ENCODE measurements at regions not wholly inside any gene's neighbourhood (a gene's known extent, or its start where the extent isn't known, plus 50 kb on each side); places are given as distances from the start of the nearest gene placed in this dataset.

- Histone ChIP-seq H3K4me3 (no peak overlapping the region), H3K9me3 (no peaks in the 10 kb centered on the region), H3K36me3 (ENCODE audit: low read depth, missing control alignments) (no peaks in the 10 kb centered on the region), H3K4me1 (no peaks in the 10 kb centered on the region), H3K27me3 (no peaks in the 10 kb centered on the region), H3K27ac (no peak overlapping the region)
- TF ChIP-seq POLR2A (IDR thresholded peaks at IDR 0.05) (no peak), CTCF (IDR thresholded peaks at IDR 0.05) (no peak)
- intact Hi-C loops (cut with DNase I; ENCODE audit: low total_unique reads): no loop called here
- no peak for DNase-seq
- WGBS, 2 donors: 70 to 93% methylated on average over 1 of the region's 1 CpG
These were observed 85.2 kb upstream of the NPVF start for GRCh38 chr7:25313526-25313925.

DNA sequence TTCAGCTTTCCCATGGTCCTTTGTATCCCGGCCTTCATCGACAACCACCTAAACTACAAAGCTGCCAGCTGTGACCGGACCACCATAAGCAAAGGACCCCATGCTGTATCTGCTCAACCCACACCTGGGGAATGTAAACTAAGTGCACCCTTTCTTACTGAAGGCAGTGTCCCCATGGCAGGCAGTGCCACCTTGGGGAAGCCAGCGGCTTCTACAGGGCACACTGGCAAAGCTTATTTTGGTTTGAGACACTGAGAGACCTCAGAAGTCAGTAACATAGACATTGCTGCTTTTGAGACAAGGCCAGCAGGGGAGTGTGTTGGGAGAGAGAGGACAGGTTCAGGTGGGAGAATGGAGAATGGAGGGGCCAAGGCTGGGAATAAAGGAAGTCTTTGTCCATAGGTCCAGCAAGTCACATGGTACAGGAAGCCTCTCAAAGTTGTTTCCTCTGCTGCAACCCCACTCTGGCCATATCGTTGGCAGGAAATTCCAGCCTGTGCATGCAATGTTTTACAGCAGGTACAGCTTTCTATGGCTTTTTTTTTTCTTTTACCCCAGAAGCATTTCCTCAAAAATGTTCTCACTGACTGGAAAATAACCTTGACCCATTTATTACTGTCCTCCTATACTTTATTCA lies 85.9 kb upstream of the NPVF start:
- intact Hi-C loops (cut with DNase I; ENCODE audit: low total_unique reads): no loop called here
- no peak overlapping the region for H3K27ac ChIP-seq
- H3K27me3 ChIP-seq: no peaks in the 10 kb centered on the region
- no peaks in the 10 kb centered on the region for H3K36me3 ChIP-seq (ENCODE audit: low read depth, missing control alignments)
- H3K4me3 ChIP-seq: no peak overlapping the region
- WGBS, 2 donors: 87 to 89% methylated on average over 5 of the region's 5 CpGs
- H3K9me3 ChIP-seq: no peaks in the 10 kb centered on the region
- H3K4me1 ChIP-seq: no peaks in the 10 kb centered on the region
- no peak for DNase-seq
- no peak for TF ChIP-seq CTCF (IDR thresholded peaks at IDR 0.05)
- no peak for TF ChIP-seq POLR2A (IDR thresholded peaks at IDR 0.05)

DNA sequence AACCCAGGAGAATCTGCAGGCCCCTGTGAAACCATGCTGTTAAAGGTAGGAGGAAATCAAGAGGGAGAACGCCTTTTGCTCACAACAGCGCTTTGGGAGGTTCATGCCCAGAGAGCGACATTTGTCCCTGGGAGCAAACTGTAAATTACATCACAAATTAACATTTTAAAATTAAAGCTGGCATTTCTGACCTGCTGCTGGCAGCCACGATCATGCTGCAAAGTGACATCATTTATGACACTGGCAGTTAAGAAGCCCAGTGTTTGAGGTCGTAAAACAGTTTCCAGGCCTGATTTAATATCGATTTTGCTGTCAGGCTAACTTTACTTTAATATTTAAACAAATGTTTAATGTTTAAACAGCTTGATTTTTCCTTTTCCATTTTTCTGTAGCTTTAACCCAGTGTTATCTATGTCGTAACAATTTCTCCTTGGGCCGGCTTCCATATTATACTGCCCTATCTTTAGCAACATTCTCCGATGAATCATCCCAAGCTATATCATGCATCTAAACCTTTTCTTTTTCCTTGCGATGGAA lies 86.5 kb upstream of the NPVF start:
- intact Hi-C loops (cut with DNase I; ENCODE audit: low total_unique reads): no loop called here
- no peaks in the 10 kb centered on the region for H3K27me3 ChIP-seq
- H3K4me1 ChIP-seq: no peaks in the 10 kb centered on the region
- 88 to 90% methylated on average over 10 of the region's 10 CpGs for WGBS, 2 donors
- DNase-seq: no peak
- no peak overlapping the region for H3K27ac ChIP-seq
- H3K4me3 ChIP-seq: no peak overlapping the region
- TF ChIP-seq CTCF (IDR thresholded peaks at IDR 0.05): no peak
- TF ChIP-seq POLR2A (IDR thresholded peaks at IDR 0.05): no peak
- no peaks in the 10 kb centered on the region for H3K36me3 ChIP-seq (ENCODE audit: low read depth, missing control alignments)
- no peaks in the 10 kb centered on the region for H3K9me3 ChIP-seq

- Histone ChIP-seq H3K27ac (no peak overlapping the region), H3K9me3 (no peaks in the 10 kb centered on the region), H3K4me3 (no peak overlapping the region), H3K4me1 (no peaks in the 10 kb centered on the region), H3K36me3 (ENCODE audit: low read depth, missing control alignments) (no peaks in the 10 kb centered on the region), H3K27me3 (no peaks in the 10 kb centered on the region)
- intact Hi-C loops (cut with DNase I; ENCODE audit: low total_unique reads): no loop called here
- DNase-seq: no peak
- 65 to 81% methylated on average over 2 of the region's 2 CpGs for WGBS, 2 donors
- TF ChIP-seq CTCF (IDR thresholded peaks at IDR 0.05) (no peak), POLR2A (IDR thresholded peaks at IDR 0.05) (no peak)
These were observed 88.1 kb upstream of the NPVF start for GRCh38 chr7:25316366-25316765.

GRCh38 chr7:25318047-25318446 lies 89.8 kb upstream of the NPVF start:
- intact Hi-C loops (cut with DNase I; ENCODE audit: low total_unique reads): no loop called here
- Histone ChIP-seq H3K36me3 (ENCODE audit: low read depth, missing control alignments) (no peaks in the 10 kb centered on the region), H3K4me3 (no peak overlapping the region), H3K9me3 (no peaks in the 10 kb centered on the region), H3K4me1 (no peaks in the 10 kb centered on the region), H3K27me3 (no peaks in the 10 kb centered on the region), H3K27ac (no peak overlapping the region)
- 100% methylated on average over 1 of the region's 1 CpG for WGBS, 2 donors
- TF ChIP-seq CTCF (IDR thresholded peaks at IDR 0.05) (no peak), POLR2A (IDR thresholded peaks at IDR 0.05) (no peak)
- no peak for DNase-seq

Measured in testis (tissue), 2 donors.